Colonic mucosa (tissue), 4 donors: ENCODE measurements at regions not wholly inside any gene's neighbourhood (a gene's known extent, or its start where the extent isn't known, plus 50 kb on each side); places are given as distances from the start of the nearest gene placed in this dataset.
"Not testable (repeated sequence)": the region's sequence is repeated elsewhere in the genome, so short reads cannot be mapped to it uniquely, and the experiment has no call there.

Experiments used
- DNase-seq: peaks from one replicate; pipeline ENCODE4 v3.0.0-alpha.2; 2020
- H3K27ac ChIP-seq: fragments of 200-600 bp; one replicate; pipeline ENCODE4 v1.8.0; 2021
- H3K27me3 ChIP-seq: fragments of 200-600 bp; one replicate; pipeline ENCODE4 v1.8.0; 2021
- H3K36me3 ChIP-seq: fragments of 200-600 bp; one replicate; pipeline ENCODE4 v1.8.0; 2021
- H3K4me1 ChIP-seq: fragments of 200-600 bp; one replicate; pipeline ENCODE4 v1.8.0; 2021; ENCODE audit warnings: mild to moderate bottlenecking
- H3K4me3 ChIP-seq: fragments of 200-600 bp; one replicate; pipeline ENCODE4 v1.8.0; 2021
- H3K9ac ChIP-seq, 2 donors: one replicate each; pipeline ENCODE4 v1.7.0; 2013; ENCODE audit warnings: control low read depth in 2 of 2, low read depth in 2 of 2, low read length in 2 of 2
- H3K9me3 ChIP-seq: fragments of 200-600 bp; one replicate; pipeline ENCODE4 v1.8.0; 2021
- intact Hi-C: fragments of 100-400 bp; cut with DNase I; formaldehyde crosslinking; loops from one replicate; pipeline ENCODE4 v1.14.1; 2022
- TF ChIP-seq, protein P1 (sequence below): fragments of 200-600 bp; IDR thresholded peaks from one replicate; pipeline ENCODE4 v1.8.0; 2022; ENCODE audit warnings: antibody characterized with exemption, mild to moderate bottlenecking
- donor health status: healthy.
- donor health status: DM: no; HTN: no; CAD: no.
- donor health status: DM: no; HTN: no; CAD: no.

GRCh38 chr6:26749759-26750126 lies 90.2 kb upstream of the ZNF322 start:
- DNase-seq, H3K4me1 ChIP-seq, H3K9ac ChIP-seq, H3K27ac ChIP-seq, H3K4me3 ChIP-seq, H3K36me3 ChIP-seq, intact Hi-C loops, H3K27me3 ChIP-seq, H3K9me3 ChIP-seq: not testable (repeated sequence)

DNA sequence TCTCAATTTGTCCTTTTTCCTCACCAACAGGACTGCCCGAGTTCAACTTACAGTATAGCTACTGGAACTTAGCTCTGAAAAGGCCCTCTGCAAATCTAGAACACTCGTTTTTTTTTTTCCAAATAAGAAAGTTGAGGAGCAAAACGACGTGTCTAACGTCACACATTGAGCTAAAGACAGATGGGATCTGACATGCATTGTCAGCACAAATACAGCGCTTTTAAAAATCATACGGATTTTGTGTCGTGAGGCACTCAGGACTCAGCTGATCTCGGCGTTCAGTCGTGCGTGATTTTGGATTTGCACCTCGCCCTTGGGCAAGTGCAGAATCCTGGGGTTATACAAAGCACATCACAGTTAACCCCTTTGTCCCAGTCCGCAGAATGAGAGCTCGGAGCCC lies 94.7 kb upstream of the ZNF322 start:
- H3K27ac ChIP-seq, result no peak overlapping the region

DNA sequence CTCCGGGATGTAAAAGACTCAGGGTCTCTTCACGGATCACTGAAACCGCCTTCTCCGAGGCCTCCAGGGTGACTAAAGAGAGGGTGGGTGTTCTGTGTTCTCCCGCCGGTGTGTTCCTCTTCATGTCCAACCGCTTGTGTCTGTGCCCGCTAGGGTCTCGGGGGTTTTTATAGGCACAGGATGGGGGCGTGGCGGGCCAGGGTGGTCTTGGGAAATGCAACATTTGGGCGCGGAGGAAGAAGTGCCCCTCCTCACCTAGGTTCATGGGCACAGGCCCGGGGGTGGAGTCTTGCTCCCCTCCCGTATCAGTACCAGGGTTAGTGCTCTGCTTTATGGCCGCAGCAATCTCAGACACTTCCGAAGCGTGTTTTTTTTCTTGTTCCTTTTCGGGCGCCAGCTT lies 95.3 kb upstream of the ZNF322 start:
- intact Hi-C loops, H3K9ac ChIP-seq, H3K27me3 ChIP-seq, H3K27ac ChIP-seq, DNase-seq, H3K36me3 ChIP-seq, H3K4me3 ChIP-seq, H3K4me1 ChIP-seq, H3K9me3 ChIP-seq: not testable (repeated sequence)

More for the DNA sequence above, 94.7 kb upstream of the ZNF322 start:
- H3K4me1 ChIP-seq, result no peaks in the 10 kb centered on the region
- no peaks in the 10 kb centered on the region for H3K36me3 ChIP-seq
- H3K9ac ChIP-seq, result no peak overlapping the region
- intact Hi-C loops, result no loop called here
- H3K9me3 ChIP-seq, result no peaks in the 10 kb centered on the region
- H3K4me3 ChIP-seq, result no peak overlapping the region
- TF ChIP-seq, protein P1, sequence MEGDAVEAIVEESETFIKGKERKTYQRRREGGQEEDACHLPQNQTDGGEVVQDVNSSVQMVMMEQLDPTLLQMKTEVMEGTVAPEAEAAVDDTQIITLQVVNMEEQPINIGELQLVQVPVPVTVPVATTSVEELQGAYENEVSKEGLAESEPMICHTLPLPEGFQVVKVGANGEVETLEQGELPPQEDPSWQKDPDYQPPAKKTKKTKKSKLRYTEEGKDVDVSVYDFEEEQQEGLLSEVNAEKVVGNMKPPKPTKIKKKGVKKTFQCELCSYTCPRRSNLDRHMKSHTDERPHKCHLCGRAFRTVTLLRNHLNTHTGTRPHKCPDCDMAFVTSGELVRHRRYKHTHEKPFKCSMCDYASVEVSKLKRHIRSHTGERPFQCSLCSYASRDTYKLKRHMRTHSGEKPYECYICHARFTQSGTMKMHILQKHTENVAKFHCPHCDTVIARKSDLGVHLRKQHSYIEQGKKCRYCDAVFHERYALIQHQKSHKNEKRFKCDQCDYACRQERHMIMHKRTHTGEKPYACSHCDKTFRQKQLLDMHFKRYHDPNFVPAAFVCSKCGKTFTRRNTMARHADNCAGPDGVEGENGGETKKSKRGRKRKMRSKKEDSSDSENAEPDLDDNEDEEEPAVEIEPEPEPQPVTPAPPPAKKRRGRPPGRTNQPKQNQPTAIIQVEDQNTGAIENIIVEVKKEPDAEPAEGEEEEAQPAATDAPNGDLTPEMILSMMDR, result no peak
- DNase-seq, result no peak
- no peaks in the 10 kb centered on the region for H3K27me3 ChIP-seq

GRCh38 chr6:26756067-26756805 lies 96.7 kb upstream of the ZNF322 start:
- not testable (repeated sequence) for DNase-seq, H3K27ac ChIP-seq, H3K36me3 ChIP-seq

GRCh38 chr6:26766203-26766902 lies 106.8 kb upstream of the ZNF322 start:
- intact Hi-C loops, H3K36me3 ChIP-seq, H3K4me1 ChIP-seq, H3K9ac ChIP-seq, H3K27me3 ChIP-seq, DNase-seq, H3K9me3 ChIP-seq, H3K27ac ChIP-seq, H3K4me3 ChIP-seq: not testable (repeated sequence)

More at GRCh38 chr6:26756067-26756805, 96.7 kb upstream of the ZNF322 start:
- H3K9me3 ChIP-seq, H3K4me1 ChIP-seq, H3K4me3 ChIP-seq, H3K9ac ChIP-seq, intact Hi-C loops, H3K27me3 ChIP-seq: not testable (repeated sequence)

GRCh38 chr6:26770941-26771666 lies 111.6 kb upstream of the ZNF322 start:
- H3K4me3 ChIP-seq, H3K27me3 ChIP-seq, H3K27ac ChIP-seq, DNase-seq, H3K4me1 ChIP-seq, H3K36me3 ChIP-seq, intact Hi-C loops, H3K9me3 ChIP-seq, H3K9ac ChIP-seq: not testable (repeated sequence)

GRCh38 chr6:26773414-26773813 lies 113.9 kb upstream of the ZNF322 start:
- H3K27ac ChIP-seq, H3K9ac ChIP-seq, H3K36me3 ChIP-seq, DNase-seq, H3K27me3 ChIP-seq, H3K4me1 ChIP-seq, H3K4me3 ChIP-seq, intact Hi-C loops, H3K9me3 ChIP-seq: not testable (repeated sequence)

DNA sequence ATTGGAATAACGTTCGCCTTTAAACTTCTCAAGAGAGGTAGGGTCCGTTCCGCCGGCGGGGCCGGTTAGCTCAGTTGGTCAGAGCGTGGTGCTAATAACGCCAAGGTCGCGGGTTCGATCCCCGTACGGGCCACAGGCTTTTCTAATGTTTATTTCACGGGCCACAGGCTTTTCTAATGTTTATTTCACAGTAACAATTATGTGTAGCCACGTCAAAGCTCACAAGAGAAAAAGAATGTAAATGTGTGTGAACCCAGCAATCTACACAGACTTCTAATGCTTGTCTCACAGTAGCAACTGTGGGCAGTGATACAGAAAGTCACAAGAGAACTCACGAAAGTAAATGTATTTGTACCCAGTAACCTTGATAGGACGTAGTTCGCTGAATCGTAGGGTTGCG lies 121.0 kb upstream of the ZNF322 start:
- H3K9me3 ChIP-seq, H3K27ac ChIP-seq, H3K36me3 ChIP-seq, H3K9ac ChIP-seq, H3K4me1 ChIP-seq, DNase-seq, H3K27me3 ChIP-seq, intact Hi-C loops, H3K4me3 ChIP-seq: not testable (repeated sequence)

DNA sequence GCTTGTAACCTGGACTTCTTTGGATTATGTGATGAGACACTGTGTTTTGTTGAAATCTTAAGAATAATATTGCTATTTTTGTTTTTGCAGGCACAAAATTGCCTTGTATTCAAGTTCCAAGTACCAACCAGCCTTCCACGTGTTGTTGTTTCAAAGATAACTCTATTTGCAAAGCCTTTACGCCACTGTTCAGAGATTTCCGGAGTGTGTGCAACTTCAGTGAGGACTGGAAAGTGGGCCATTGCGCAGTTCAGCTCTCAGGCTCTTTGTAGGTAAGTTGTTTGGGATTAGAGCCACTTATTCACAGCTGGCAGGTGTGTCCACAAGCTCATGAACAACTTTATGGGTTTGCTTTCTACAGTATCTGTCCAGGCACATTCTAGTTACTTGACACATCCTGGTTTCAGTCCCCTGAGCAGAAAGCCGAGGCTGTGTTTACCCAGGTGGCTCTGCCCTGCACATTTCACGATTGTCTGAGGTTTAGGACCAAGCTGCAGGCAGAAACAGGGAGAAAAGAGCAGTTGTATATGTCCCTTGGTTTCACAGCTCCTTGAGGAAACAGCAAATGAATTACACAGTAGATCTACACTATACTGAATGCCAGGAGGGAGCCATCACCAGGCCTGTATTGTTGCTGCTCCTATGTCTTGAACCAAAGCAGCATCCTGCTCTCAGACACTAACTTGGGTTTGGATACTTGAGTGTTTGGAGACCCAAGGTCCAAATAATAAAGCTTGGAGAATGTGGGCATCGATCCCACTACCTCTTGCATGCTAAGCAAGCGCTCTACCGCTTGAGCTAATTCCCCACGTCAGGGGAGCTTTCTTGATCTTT lies 136.1 kb upstream of the ZNF322 start:
- intact Hi-C loops, H3K36me3 ChIP-seq, H3K9ac ChIP-seq, H3K27me3 ChIP-seq, H3K4me3 ChIP-seq, H3K4me1 ChIP-seq, DNase-seq, H3K27ac ChIP-seq, H3K9me3 ChIP-seq: not testable (repeated sequence)

GRCh38 chr6:26799903-26800633 lies 140.5 kb upstream of the ZNF322 start:
- DNase-seq, H3K4me3 ChIP-seq, H3K27ac ChIP-seq, intact Hi-C loops, H3K9ac ChIP-seq, H3K9me3 ChIP-seq, H3K4me1 ChIP-seq, H3K36me3 ChIP-seq, H3K27me3 ChIP-seq: not testable (repeated sequence)

DNA sequence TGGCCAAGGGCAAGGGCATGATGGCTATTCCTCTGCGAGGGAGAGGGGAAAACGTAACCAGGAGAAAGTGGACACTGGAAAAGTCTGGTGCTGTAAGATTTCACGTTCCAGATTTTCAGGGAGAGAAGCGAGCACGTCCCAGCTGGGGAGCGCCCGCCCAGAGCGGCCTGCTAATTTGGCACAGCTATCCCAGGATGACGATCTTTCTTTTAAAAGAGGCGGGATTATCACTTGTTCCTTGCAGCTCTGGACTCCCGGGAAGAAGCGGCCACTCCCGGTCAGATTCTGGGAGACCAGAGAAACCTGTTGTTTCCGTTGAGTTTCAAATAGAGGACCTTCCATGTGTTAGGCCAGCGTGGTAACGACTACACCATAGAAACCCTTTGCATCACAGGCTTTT lies 144.2 kb upstream of the ZNF322 start:
- H3K27me3 ChIP-seq, H3K27ac ChIP-seq, H3K9ac ChIP-seq, H3K4me3 ChIP-seq, H3K4me1 ChIP-seq, H3K36me3 ChIP-seq, DNase-seq, intact Hi-C loops, H3K9me3 ChIP-seq: not testable (repeated sequence)
